ENCODE measurements at regions not wholly inside any gene's neighbourhood (a gene's known extent, or its start where the extent isn't known, plus 50 kb on each side); places are given as distances from the start of the nearest gene placed in this dataset.
A peak's percentile ranks its signal among the peaks of the same experiment; 100 is the strongest.

DNA sequence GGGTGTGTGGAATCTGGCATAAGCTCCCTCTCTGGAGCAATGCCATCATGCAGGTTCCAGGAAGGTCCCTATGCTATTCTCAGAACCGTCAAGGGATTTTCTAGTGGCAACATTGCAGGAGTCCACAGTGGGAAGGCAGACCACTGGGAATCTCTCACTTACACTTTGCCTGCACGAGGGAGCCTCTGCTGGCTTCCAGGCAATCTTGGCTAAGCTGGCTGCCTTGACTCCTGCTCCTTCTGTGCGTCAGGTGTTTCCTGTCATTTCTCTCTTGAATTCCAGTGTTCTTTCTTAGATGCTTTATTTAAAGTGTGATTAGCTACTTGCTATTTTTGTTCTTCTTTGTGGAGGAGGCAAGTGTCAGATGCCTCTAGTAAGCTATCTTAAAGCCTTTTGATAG lies 414.0 kb upstream of the ATP2B1 start:
- no peak overlapping the region for H3K27ac Mint-ChIP-seq
- TF ChIP-seq, protein P1, sequence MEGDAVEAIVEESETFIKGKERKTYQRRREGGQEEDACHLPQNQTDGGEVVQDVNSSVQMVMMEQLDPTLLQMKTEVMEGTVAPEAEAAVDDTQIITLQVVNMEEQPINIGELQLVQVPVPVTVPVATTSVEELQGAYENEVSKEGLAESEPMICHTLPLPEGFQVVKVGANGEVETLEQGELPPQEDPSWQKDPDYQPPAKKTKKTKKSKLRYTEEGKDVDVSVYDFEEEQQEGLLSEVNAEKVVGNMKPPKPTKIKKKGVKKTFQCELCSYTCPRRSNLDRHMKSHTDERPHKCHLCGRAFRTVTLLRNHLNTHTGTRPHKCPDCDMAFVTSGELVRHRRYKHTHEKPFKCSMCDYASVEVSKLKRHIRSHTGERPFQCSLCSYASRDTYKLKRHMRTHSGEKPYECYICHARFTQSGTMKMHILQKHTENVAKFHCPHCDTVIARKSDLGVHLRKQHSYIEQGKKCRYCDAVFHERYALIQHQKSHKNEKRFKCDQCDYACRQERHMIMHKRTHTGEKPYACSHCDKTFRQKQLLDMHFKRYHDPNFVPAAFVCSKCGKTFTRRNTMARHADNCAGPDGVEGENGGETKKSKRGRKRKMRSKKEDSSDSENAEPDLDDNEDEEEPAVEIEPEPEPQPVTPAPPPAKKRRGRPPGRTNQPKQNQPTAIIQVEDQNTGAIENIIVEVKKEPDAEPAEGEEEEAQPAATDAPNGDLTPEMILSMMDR (IDR thresholded peaks at IDR 0.05; ENCODE audit: unreplicated experiment in 3 of 3): no peak

DNA sequence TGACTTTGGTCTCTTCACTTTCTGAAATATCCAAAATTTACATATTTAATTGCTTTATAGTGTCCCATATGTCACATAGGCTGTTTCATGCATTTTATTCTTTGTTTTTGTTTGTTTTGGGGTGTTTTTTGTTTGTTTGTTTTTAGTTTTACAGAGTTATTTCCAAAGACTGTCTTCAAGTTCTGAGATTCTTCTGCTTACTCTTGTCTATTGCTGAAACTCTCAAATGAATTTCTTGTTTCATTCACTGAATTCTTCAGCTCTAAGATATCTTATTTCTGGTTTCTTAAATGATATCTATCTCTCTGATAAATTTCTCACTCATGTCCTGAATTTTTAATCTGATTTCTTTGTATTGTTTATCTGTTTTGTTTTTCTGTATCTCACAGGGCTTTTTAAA lies 412.0 kb upstream of the ATP2B1 start:
- Mint-ChIP-seq H3K4me3 (no peak overlapping the region), H3K36me3 (ENCODE audit: low read depth) (peaks cover 13% of the 10 kb centered on the region), H3K9me3 (peaks cover 46% of the 10 kb centered on the region), H3K27me3 (ENCODE audit: low read depth) (peaks cover 3% of the 10 kb centered on the region), H3K27ac (no peak overlapping the region), H3K4me1 (peaks cover 6% of the 10 kb centered on the region)
- TF ChIP-seq, protein P1 (IDR thresholded peaks at IDR 0.05; ENCODE audit: unreplicated experiment in 3 of 3): no peak

More for the DNA sequence above, 414.0 kb upstream of the ATP2B1 start:
- Mint-ChIP-seq H3K4me3 (no peak overlapping the region), H3K4me1 (peaks cover 6% of the 10 kb centered on the region), H3K27me3 (ENCODE audit: low read depth) (peaks cover 3% of the 10 kb centered on the region), H3K36me3 (ENCODE audit: low read depth) (peaks cover 13% of the 10 kb centered on the region), H3K9me3 (peaks cover 50% of the 10 kb centered on the region)

DNA sequence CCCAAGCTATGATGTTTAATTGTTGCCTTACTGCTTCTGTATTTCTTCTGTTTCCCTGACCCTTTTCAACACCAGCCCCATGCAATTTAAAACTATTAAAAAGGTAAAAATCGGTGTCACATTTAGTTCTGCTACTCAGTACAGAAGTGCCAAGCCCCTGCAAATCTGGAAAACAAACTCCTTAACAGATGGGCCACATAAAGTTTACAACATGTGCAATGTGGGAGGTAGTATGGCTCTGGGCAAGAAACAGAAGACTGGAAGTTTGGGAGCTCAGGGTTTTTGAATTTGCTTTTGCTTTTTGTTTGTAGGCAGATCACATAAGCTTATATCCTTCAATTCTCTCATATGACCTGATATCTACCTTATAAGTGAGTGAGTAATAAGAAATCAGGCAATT lies 404.0 kb upstream of the ATP2B1 start:
- H3K9me3 Mint-ChIP-seq: peaks cover 12% of the 10 kb centered on the region
- H3K4me1 Mint-ChIP-seq: peaks cover 16% of the 10 kb centered on the region
- peak overlapping the region in 1 of 3 experiments; percentile 4 for H3K27ac Mint-ChIP-seq
- H3K4me3 Mint-ChIP-seq: no peak overlapping the region
- no peaks in the 10 kb centered on the region for H3K27me3 Mint-ChIP-seq (ENCODE audit: low read depth)
- TF ChIP-seq, protein P1 (IDR thresholded peaks at IDR 0.05; ENCODE audit: unreplicated experiment in 3 of 3): no peak
- no peaks in the 10 kb centered on the region for H3K36me3 Mint-ChIP-seq (ENCODE audit: low read depth)

DNA sequence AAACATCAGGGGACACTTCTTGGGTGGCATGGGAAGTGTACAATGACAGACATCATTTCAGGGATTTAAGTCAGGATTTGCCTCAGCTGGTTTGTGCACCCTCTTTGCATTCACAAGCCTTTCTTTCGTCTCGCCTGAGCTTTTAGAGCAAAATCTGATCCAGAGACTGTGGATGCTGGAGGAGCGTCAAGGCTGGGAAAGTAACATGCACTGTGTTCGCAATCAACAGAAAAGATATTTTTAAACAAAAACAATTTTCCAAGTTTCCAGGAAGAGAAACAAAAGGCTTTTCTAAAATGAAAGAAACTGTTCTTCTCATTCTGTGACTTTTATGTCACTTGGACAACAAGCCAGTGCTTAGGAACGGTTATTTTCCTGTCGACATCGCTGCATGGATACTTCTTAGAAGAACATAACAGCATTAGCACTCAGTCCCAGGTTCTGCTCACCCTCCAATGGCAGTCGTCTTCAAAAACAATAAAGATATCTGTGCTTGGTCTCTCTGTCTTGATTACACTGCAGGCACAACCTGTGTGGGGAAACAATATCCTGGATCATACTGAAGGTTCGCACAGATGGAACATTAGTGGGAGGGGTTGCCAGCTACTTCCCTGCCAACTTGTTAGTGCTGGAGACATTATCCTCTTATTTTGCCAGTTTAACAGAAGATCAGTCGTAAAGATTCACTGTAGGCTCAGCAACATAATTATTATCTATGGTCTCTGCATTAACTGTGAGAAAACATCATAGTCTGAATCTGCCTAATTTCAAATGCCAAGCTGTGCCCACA lies 403.3 kb upstream of the ATP2B1 start:
- TF ChIP-seq, protein P1 (IDR thresholded peaks at IDR 0.05; ENCODE audit: unreplicated experiment in 3 of 3): no peak
- Mint-ChIP-seq H3K27me3 (ENCODE audit: low read depth) (no peaks in the 10 kb centered on the region), H3K36me3 (ENCODE audit: low read depth) (no peaks in the 10 kb centered on the region), H3K9me3 (peaks cover 11% of the 10 kb centered on the region), H3K27ac (peak overlapping the region in 1 of 3 experiments; percentile 4), H3K4me1 (peaks cover 16% of the 10 kb centered on the region), H3K4me3 (no peak overlapping the region)

DNA sequence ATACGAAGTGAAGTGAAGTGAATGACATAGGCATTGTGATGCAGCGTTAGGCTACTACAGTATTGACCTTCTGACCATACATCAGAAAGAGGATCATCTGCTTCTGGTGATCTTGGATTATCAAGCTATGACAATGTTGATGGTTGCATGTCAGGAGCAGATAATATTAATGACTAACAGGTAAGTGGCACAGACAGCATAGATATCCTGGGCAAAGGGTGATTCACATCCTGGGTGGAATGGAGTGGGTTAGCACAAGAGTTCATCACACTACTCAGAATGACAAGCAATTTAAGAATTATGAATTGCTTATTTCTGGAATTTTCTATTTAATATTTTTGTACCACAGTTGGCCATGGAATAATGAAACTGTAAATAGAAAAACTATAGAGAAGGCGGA lies 397.9 kb upstream of the ATP2B1 start:
- Mint-ChIP-seq H3K4me3 (no peak overlapping the region), H3K27me3 (ENCODE audit: low read depth) (no peaks in the 10 kb centered on the region), H3K4me1 (peaks cover 12% of the 10 kb centered on the region), H3K36me3 (ENCODE audit: low read depth) (no peaks in the 10 kb centered on the region), H3K9me3 (peaks cover 3% of the 10 kb centered on the region), H3K27ac (no peak overlapping the region)
- TF ChIP-seq, protein P1 (IDR thresholded peaks at IDR 0.05; ENCODE audit: unreplicated experiment in 3 of 3): no peak

Data from nephron (organoid).